ENCODE measurements at regions not wholly inside any gene's neighbourhood (a gene's known extent, or its start where the extent isn't known, plus 50 kb on each side); places are given as distances from the start of the nearest gene placed in this dataset.

DNA sequence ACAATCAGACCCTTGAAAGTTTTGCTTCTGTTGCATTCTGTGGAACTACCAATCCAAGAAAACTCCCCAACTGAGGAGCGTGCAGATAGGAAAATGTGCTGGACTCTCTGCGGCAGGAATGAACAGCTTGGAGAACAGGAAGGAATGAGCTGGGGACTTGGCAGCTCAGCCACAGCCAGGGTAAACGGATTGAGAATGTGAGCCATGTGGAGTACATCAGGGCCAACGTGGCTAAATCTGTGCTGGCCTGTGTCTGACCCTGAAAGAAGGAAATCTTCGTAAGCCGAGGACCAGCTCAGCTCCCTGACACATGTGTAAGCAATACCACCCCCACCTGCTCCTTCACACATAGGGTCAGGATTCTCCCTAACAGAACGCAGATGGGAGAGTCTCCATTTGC lies 1023.7 kb downstream of the BCL11A start:
- H2BK15ac ChIP-seq (ENCODE audit: low read length), result no peak overlapping the region
- H3K18ac ChIP-seq (ENCODE audit: extremely low read depth, low read length), result no peak overlapping the region
- H3K9me3 ChIP-seq (ENCODE audit: insufficient read depth in 2 of 2, low read depth in 1 of 2, low read length in 1 of 2), result no peaks in the 10 kb centered on the region
- no peak overlapping the region for H4K5ac ChIP-seq (ENCODE audit: insufficient read length, low read depth, low read length)
- H2AK5ac ChIP-seq (ENCODE audit: low read depth, low read length), result no peak overlapping the region
- H4K91ac ChIP-seq (replicated peaks; ENCODE audit: insufficient read length, low read length), result no peak overlapping the region
- H3K14ac ChIP-seq (ENCODE audit: insufficient read length), result no peak overlapping the region
- H3K56ac ChIP-seq (replicated peaks; ENCODE audit: insufficient read length, low read depth, low read length), result no peak overlapping the region
- H4K20me1 ChIP-seq (replicated peaks in 1 of 2; ENCODE audit: control insufficient read depth in 1 of 2, insufficient read depth in 2 of 2, low read length in 2 of 2), result no peaks in the 10 kb centered on the region
- no peak overlapping the region for H3K4me3 ChIP-seq (ENCODE audit: extremely low read depth in 1 of 4, insufficient read depth in 2 of 4, low read depth in 3 of 4, low read length in 4 of 4)
- DNase-seq (ENCODE audit: low read depth in 1 of 2, low spot score in 2 of 2) (no peak), FAIRE-seq (no peak)
- CTCF ChIA-PET (ENCODE audit: partially characterized antibody), result interaction anchor here (1.1 to 1.6 kb wide), 2 partner anchors 10 to 29 kb away, joined by 3 to 4 read pairs; no protein-coding TSS in a partner anchor
- H3K9ac ChIP-seq (replicated peaks in 1 of 4; ENCODE audit: extremely low read depth in 1 of 4, low read depth in 3 of 4, low read length in 3 of 4), result no peak overlapping the region
- H3K23ac ChIP-seq (ENCODE audit: insufficient read length), result no peak overlapping the region
- no peak for TF ChIP-seq GTF2F1 (IDR thresholded peaks at IDR 0.05; ENCODE audit: borderline replicate concordance, low read depth, low read length)
- no peak for TF ChIP-seq FOSL1 (IDR thresholded peaks at IDR 0.05; ENCODE audit: insufficient read depth, low read depth, low read length)
- no peak for TF ChIP-seq SUZ12 (IDR thresholded peaks at IDR 0.05; ENCODE audit: low read length)
- no peak for TF ChIP-seq RBBP5 (IDR thresholded peaks at IDR 0.05; ENCODE audit: borderline replicate concordance, low read depth, low read length)
- no peak for TF ChIP-seq SP4 (IDR thresholded peaks at IDR 0.05; ENCODE audit: low read length)
- no peak for TF ChIP-seq CTBP2 (IDR thresholded peaks at IDR 0.05; ENCODE audit: borderline replicate concordance, insufficient read depth, insufficient read length, low read length)
- TF ChIP-seq NRF1 (IDR thresholded peaks at IDR 0.05; ENCODE audit: low read depth, low read length), result no peak
- no peak overlapping the region for H3K27ac ChIP-seq (ENCODE audit: low read depth, low read length)
- no peaks in the 10 kb centered on the region for H3K79me2 ChIP-seq (ENCODE audit: control insufficient read depth in 1 of 2, insufficient read depth in 2 of 2, low read length in 2 of 2)
- POLR2A ChIA-PET (ENCODE audit: partially characterized antibody), result no interaction called here
- no peaks in the 10 kb centered on the region for H3K23me2 ChIP-seq (ENCODE audit: low read depth, low read length)
- H2BK20ac ChIP-seq (ENCODE audit: low read length), result no peak overlapping the region
- H4K8ac ChIP-seq (ENCODE audit: extremely low read depth, insufficient read depth, low read length), result no peak overlapping the region
- no peaks in the 10 kb centered on the region for H3K36me3 ChIP-seq (ENCODE audit: control insufficient read depth in 2 of 4, insufficient read depth in 4 of 4, low read length in 3 of 4)
- H3K79me1 ChIP-seq (ENCODE audit: low read depth, low read length), result no peaks in the 10 kb centered on the region
- H3K4ac ChIP-seq (replicated peaks; ENCODE audit: insufficient read length, low read depth, low read length), result no peak overlapping the region
- 96% methylated on average over 7 of the region's 7 CpGs; no CpG with 5 or more reads in 1 of the 2 experiments for WGBS, 2 experiments (ENCODE audit: extremely low coverage in 1 of 2, insufficient coverage in 1 of 2, insufficient read length in 1 of 2, insufficient replicate concordance in 2 of 2, low coverage in 1 of 2, low lambda C conversion rate in 2 of 2, missing lambda C conversion rate in 1 of 2)
- no peak overlapping the region for H2BK120ac ChIP-seq (replicated peaks; ENCODE audit: low read depth, low read length)
- H2BK5ac ChIP-seq (ENCODE audit: low read depth, low read length), result no peak overlapping the region
- H3K27me3 ChIP-seq (replicated peaks in 1 of 4; ENCODE audit: control insufficient read depth in 3 of 4, extremely low read depth in 1 of 4, insufficient read depth in 3 of 4, low read length in 3 of 4), result no peaks in the 10 kb centered on the region
- H3K4me2 ChIP-seq (ENCODE audit: insufficient read depth in 1 of 2, low read depth in 2 of 2, low read length in 2 of 2), result no peak overlapping the region
- H2BK12ac ChIP-seq (ENCODE audit: low read depth, low read length), result no peak overlapping the region
- H2AFZ ChIP-seq (ENCODE audit: low read length), result no peak overlapping the region
- H3K4me1 ChIP-seq (replicated peaks in 1 of 4; ENCODE audit: control insufficient read depth in 3 of 4, insufficient read depth in 4 of 4, low read length in 3 of 4), result no peaks in the 10 kb centered on the region
